Kidney glomerular epithelial cell (primary cell): ENCODE measurements at regions not wholly inside any gene's neighbourhood (a gene's known extent, or its start where the extent isn't known, plus 50 kb on each side); places are given as distances from the start of the nearest gene placed in this dataset.
A peak's percentile ranks its signal among the peaks of the same experiment; 100 is the strongest.

Experiments
- DNase-seq: peaks from one replicate; lab custom pipeline; 2025; lab: John Stamatoyannopoulos, UW

DNA sequence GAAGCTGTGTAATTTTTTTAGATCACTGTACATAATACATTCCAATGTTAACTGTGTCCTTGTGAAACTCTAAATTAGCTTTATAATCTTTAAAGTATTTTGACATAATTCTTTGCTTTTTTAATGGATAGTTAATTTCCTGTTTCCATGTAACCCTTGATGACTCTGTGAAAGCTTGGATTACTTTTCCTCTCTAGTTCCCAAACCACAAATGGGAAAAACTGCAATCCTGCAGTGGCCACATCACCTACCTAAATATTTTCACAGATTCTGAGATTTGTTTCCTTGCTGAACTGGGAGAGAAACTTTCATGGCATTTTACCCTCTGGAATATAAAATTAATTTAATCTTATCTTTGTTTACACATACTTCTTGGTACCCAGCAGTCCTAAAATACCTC lies 161.6 kb upstream of the CCDC68 start:
- no peak for DNase-seq

DNA sequence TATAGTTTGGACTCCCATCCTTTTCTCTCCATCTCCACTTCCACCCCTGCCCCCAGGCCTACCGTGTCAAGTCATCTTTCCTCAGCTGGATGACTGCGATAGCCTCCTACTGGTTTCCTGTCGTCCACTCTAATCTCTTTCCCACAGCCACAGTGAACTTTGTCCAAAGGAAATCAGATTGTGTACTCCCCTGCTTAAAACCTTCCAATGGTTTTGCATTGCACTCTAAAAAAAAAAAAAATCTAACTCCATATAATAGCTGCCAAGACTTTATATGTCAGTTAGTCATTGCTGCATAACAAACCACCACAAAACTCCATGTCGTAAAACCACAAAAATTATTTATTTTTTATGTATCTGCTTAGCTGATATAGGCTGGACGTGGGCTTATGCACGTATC lies 160.2 kb upstream of the CCDC68 start:
- no peak for DNase-seq

DNA sequence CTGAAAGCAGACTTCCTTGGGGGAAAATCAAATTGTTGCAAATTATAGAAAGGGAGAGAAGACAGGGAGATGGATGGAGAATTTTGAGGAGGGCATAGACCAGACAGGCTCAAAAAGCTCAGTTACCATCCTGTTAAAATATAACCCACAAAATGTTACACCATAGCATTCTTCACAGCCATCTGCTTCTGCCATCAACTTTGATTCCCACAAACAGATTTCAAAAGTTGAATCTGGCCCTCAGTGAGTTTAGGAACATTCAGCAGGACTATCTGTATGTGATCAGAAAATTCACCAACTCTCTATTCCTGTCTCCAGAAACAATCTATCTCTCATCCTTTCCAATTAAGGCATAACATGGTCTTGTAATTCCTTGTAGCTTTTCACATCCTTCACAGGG lies 159.8 kb upstream of the CCDC68 start:
- no peak for DNase-seq

DNA sequence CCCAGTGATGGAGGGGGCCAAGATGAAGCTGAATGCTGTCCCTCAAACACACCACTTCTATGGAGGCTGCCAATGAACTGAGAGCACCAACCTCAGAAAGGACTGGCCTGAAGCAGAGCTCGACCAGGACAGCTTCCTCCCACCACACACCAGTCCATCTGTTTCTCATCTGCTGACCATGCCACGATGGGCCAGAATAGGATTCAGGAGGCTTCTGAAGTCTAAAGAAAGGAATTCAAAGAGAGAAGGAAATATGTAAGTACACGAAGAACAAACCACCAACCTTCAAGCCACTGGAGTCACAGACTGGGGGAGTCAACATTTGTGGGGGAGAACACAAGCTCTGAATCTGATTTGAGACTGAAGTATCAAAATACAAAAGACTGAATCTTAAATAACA lies 157.6 kb upstream of the CCDC68 start:
- no peak for DNase-seq

GRCh38 chr18:55115606-55116005 lies 156.3 kb upstream of the CCDC68 start:
- no peak for DNase-seq

- DNase-seq: no peak
These were observed 155.6 kb upstream of the CCDC68 start for GRCh38 chr18:55114876-55115275.

DNA sequence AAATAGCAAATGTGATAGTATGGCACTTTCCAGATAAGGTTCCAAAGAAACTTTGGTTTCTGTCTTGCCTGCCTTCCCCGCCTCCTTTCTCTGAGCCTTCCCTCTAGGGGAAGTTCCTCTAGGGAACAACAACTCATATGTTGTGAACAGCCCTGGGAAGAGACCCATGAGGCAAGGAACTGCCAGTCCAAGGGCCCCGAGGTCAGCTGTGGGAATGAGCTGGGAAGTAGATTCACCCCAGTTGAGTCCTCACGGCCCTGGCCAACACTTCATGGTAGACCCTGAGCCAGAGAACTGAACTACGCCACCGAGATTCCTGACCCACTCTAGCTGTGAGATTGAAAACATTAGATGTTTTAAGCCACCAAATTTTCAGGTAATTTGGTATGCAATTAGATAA lies 154.5 kb upstream of the CCDC68 start:
- no peak for DNase-seq

DNA sequence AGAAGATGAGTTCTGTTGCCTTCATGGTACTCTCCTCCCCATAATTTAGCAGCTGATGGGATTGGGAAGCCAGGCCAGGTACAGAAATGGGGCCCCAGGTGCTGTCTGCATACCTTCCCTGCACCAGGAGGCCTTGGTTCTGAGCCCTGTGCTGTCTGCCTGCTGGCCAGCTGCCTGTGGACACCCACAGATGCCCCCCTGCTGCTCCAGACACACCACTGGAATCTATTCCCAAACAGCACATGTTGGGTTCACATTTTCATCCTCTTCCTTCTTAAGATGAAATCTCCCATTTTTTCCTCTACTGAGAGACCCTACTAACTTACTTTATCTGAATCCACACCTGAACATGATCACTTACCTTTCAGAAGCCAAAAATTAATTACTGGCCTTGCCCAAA lies 152.0 kb upstream of the CCDC68 start:
- DNase-seq: no peak

DNA sequence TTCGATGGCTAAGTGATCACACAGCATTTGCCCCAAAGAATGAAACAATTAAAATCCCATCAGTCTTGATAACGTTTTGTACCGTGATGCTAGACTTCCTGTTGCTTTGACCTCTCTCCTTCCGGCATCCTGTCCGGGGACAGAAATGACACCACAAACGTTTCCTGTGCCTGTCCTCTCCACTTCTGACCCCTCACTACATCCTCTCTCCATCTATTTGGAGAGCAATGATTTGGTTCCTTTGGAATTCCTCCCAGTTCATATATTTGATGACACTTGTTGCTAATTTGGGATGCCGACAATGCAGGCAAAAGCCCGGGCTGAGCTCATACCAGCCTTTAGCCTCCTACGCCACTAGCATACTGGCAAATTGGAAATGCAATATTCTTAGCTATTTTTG lies 151.2 kb upstream of the CCDC68 start:
- no peak for DNase-seq

GRCh38 chr18:55109818-55110414 lies 150.7 kb upstream of the CCDC68 start:
- no peak for DNase-seq

DNA sequence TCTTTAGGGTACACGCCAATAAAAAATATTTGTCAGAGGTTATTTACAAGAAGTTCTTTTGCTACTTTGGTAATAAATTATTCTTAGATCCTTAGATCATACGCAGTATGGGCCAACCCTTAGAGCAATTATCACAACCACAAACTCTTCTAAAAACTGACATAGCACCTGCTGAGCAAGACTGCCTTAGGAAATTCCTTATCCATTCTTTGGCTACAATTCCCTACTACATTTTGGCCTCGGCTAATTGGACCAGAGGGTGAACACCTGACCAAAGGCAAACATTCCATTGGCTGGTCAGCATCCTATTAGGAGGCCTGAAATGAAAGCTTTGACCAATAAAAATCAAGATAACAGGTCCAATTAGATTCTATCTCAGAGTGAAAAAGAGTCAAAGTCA lies 147.6 kb upstream of the CCDC68 start:
- DNase-seq: no peak

DNA sequence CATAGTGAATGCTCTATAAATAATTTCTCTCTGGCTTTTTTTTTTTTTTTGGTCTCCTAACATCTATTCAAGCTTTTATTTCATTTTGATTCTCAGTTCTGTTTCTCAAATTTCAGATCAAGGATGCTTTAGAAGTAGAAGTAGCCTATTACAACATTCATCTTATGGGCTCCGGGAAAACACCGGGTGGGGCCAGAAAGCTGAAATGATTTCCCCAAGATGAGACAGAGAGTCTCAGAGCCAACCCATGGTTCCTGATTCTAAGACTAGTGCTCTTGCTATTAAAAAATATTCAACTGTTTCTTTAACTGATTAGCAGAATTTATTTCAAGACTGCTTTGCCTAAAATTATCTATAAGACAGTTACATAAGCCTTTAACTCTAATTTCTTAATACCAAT lies 147.2 kb upstream of the CCDC68 start:
- DNase-seq: no peak

GRCh38 chr18:55105873-55106272 lies 146.6 kb upstream of the CCDC68 start:
- no peak for DNase-seq

DNA sequence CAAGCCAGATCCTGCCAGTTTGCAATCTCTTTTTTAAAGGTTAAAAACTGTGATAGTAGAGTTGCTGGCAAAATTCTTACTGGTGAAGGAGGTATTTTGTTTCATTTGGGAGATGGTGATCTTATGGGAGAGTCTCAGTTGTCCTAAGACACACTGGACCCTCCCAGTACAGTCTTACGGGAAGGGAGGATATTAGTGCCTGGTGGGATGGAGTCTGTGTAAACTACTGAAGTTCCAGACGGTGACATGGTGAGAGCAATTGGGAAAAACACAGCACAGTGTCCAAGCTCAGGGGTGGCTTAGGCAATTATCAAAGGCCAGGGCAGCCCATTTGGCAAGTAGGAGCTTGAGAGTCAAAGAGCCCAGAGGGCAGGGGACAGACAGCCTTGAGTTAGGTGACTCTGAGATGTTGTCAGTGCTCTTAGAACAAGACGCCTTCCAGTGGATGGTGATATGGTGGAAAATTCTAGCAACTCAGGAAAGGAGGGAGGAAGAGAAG lies 143.7 kb upstream of the CCDC68 start:
- DNase-seq: no peak

DNA sequence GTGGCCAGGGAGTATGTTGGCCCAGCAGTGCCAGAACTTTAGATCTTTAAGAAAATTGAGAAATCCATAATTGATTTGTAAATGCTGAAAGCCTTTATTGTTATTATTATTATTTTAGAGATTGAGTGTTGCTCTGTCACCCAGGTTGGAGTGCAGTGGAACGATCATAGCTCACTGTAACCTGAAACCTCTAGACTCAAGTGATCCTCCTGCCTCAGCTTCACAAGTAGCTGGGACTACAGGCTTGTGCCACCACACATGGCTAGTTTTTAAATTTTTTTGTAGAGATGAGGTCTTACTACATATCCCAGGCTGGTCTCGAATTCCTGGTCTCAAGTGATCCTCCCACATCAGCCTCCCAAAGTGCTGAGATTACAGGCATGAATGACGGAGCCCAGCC lies 143.2 kb upstream of the CCDC68 start:
- no peak for DNase-seq

- peak; percentile 60 for DNase-seq
These were observed 142.2 kb upstream of the CCDC68 start for GRCh38 chr18:55101458-55101824.

DNA sequence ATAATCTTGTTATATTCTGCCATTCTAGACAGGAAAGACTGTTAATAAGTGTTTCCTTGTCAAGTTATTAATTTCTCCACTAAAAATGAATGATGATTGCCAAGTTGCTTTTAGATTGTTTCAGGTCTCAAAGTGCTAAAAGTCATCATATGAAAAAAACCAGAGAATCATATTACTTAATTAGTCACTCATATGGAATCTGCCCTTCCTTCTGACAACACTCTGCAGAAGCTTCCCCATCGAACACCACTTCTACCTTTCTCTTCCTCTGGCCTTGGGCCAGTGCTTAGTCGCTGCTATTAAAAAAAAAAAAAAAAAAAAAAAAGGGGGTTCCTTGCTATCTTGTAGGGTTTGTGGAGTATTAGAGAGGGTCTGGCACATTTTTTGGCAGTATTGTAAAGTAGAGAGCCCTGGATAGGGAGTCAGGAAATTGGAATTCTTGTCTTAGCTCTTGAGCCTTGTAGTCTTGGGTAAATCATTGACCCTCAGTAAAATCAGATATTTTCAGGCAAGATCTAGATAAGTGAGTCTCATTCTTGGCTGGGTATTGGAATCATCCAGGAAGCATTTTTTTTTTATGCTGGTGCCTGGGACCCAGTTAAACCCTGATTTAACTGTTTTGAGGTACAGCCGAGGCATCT lies 141.7 kb upstream of the CCDC68 start:
- peak; percentile 96 for DNase-seq

DNA sequence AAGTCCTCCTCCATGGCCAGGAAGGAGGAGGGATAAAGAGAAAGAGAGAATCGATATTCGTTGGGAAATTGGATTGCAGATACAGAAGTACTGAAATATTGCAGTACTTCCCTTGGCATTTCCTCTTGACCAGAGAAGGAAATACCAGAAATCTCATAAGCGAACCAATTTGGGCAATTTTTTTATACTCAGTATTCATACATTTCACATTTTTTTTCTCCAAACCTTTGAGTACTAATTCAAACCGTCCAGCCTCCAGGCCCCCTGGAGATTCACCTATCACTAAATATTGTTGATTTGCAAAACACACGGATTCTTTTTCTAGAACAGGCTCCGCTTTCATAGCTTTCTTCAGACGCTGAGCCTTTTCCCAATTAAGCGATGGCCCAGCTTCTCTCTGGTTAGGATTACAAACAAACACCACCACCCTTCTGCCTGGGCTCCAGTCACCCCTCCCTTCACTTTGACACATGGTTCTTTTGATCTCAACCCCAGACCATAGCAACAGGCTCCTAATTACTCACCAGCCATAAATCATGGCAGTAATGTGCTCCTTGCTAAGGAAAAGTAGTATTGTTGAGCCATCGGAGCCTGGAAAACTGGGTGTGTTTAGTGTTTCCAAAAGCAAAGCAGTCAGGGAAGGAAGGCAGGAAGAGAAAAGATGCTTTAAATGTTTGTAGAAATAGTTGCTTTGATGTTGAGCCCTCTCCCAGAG lies 138.4 kb upstream of the CCDC68 start:
- DNase-seq: peak; percentile 65

DNA sequence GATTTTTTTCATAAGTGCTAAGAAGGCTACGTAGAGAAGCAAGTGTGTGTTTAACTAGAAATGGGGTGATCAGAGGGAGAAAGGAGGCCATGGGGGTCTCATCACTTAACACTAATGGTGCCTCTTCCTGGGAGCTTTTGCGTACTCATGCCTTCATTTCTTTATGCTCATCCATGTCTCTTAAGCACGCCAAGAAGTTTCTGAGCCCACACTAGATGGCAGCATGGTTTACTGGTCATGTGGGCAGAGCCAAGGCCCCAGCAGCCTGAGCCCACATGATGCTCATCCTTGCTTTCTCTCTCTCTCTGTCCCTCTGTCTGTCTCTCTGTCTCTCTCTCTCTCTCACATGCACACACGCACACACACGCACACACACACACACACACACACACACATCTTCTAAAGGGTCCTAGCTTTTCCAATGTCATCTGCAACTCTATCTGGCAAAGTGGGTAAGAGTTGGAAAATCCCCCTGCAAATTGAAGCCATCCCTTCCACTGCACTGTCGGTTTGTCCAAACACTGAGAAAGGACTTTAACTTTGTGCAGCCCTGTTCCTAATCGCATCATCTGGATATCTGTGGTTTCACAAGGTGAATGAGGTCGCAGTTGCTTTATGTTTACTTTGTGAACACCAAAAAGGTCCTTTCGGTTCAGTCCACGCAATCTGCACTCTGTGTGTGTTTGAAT lies 137.1 kb upstream of the CCDC68 start:
- peak; percentile 68 for DNase-seq

DNA sequence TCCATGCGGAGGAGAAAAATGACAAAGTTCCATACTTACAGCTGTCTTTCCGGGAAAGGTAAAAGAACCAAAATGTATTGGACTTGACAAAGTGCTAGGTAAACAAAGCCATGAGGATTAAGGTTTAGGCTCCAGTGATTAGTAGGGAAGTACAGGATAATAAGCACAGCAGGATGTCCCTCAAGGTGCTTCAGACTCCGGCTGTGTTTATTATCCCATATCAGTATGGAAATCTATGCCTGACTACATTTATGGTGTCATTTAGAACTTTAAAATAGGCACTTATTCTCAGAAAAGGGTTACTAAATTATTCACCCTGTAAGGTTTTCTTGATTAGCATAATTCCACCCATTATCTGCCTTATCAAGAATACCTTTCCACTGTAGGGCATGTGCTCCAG lies 136.3 kb upstream of the CCDC68 start:
- DNase-seq: no peak

GRCh38 chr18:55093808-55094207 lies 134.5 kb upstream of the CCDC68 start:
- no peak for DNase-seq

DNA sequence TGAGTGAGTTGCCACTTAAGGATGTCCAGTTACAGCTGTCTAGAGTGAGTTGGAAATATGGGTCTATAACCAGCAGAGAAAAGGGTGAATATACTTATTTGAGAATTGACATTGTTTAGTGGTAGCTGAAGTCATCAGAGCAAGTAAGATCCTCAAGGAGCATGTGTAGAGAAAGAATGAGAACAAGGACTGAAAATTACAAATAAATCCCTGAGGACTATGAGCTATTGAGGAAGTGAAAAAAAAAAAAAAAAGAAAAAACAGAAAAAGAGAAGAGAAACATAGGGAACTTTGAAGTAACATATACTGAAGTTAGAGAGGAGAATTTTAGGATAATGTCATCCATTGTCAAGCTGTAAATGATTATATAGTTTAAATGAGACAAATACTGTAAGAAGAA lies 134.0 kb upstream of the CCDC68 start:
- DNase-seq: no peak

- no peak for DNase-seq
These were observed 132.9 kb upstream of the CCDC68 start for GRCh38 chr18:55092166-55092565.
